DMS153 treated with DMSO at 0.1 percent for 48 hours (cell line): ENCODE measurements at regions not wholly inside any gene's neighbourhood (a gene's known extent, or its start where the extent isn't known, plus 50 kb on each side); places are given as distances from the start of the nearest gene placed in this dataset.
"Not testable (repeated sequence)": the region's sequence is repeated elsewhere in the genome, so short reads cannot be mapped to it uniquely, and the experiment has no call there.

ENCODE experiments used
- DNase-seq: peaks from one replicate; lab custom pipeline; 2025; ENCODE audit not compliant: unreplicated experiment; lab: John Stamatoyannopoulos, UW

DNA sequence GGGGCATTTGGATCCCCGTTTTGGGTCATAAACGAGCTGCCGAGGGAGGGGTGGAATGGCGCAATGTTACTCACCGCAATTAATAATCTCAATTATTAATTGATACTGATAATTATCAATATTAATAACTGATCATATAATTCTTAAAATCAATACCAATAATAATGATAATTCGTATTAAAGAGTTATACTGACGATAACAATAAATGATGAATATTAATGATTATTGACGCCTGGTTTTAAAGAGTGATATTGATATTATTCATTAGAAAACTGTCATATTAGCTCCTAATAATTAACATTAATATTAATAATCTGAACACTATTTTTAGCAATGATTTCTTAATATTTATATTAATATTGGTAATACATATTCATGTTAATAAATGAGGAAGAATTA is 92.4 kb downstream of the OTOP1 start:
- not testable (repeated sequence) for DNase-seq

DNA sequence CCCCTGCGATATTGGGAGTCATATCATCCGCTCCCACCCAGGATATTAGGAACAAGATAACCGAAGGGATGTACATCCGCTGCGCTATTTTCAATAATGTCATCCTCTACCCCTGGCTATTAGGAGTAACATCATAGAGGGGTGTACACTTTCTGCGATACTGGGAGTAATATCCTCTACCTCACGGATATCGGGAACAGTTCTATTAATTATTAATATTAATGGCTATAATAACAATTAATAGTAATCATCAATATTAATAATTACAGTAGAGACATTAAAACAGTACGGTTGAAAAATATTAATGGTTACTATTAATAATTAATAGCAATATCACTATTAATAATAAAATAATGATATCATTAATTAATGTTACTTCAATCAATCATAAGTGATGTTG is 90.1 kb downstream of the OTOP1 start:
- DNase-seq = not testable (repeated sequence)
